Retina (tissue), 1 donor: ENCODE measurements at regions not wholly inside any gene's neighbourhood (a gene's known extent, or its start where the extent isn't known, plus 50 kb on each side); places are given as distances from the start of the nearest gene placed in this dataset.
"Not testable (repeated sequence)": the region's sequence is repeated elsewhere in the genome, so short reads cannot be mapped to it uniquely, and the experiment has no call there.

Experiments used
- DNase-seq: peaks from one replicate; pipeline ENCODE4 v3.0.0-alpha.2; 2016

DNA sequence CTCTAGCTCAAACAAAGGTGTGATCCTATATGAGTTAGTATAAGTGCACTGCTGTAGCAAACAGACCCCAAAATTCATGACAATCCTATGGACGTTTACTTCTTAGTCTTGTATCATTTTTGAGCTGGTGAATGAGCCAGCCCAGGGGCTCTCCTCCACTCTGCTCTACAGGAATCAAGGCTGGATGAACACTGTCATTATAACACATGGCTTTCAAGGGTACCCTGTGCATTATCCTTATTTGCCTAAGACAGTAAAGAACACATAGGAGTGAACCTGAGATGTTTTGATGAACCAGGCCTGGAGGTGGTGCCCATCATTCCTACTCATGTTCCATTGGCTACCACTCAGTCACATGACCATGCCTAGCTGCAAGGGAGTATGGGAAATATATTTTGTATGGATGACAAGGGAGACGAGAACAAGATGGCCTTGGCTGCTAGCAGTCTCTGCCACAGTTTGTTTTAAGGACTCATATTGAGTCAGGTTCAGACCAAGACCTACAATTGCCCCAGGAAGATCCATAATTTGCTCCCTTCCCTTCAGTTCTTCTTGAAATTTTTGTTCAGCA, 107.4 kb upstream of the HES1 start:
- no peak for DNase-seq

DNA sequence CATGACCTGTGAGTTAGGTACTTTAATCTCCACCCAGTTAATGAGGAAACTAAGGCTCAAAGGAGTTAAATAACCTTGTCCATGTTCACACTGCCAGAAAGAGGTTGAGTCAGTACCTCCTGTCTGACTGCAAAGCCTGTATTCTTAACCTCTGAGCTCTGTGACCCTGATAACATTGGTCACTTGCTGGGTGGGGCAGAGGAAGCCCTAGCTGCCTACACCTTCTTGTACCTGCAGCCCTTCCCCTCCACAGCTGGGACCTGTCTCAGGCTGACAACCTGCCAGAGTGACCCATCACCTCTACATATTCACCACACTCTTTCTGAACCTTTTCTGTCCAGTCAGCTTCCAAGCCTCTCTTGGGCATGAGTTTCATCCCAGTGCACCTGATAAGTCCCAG, 106.1 kb upstream of the HES1 start:
- no peak for DNase-seq

DNA sequence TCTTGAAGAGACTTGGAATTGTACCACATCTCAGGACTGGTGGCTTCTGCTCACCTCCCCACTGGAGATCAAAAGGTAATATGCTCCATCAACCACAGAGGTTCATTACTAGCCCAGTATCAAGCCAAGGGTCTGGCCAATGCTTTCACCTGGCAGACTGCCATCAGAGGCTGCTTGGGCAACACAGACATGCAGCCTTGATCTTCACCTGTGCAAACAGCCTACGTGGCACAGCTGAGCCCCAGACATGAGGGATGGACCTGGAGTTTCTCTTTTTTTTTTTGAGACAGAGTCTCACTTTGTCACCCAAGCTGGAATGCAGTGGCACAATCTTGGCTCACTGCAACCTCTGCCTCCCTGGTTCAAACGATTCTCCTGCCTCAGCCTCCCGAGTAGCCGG, 105.6 kb upstream of the HES1 start:
- DNase-seq: no peak

DNA sequence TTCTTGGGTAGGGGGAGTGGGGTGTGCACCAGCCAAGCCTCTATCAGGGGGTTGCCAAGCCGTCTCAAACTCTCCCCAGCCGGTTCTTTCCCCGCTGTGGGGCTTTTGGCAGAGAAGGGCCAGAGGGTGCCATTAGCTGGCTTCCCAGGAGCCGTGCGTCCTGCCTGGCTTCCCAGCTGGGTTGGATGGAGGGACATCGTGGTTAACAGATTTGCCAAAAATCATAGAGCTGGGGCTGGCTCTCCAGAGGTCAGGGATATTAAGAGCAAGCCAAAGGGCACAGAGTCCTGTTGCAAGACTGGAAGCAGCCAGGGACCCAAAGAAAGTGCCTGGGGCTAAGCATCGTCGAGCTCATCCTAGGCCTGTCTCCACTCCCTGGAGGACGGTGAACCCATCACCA, 104.6 kb upstream of the HES1 start:
- DNase-seq: no peak

DNA sequence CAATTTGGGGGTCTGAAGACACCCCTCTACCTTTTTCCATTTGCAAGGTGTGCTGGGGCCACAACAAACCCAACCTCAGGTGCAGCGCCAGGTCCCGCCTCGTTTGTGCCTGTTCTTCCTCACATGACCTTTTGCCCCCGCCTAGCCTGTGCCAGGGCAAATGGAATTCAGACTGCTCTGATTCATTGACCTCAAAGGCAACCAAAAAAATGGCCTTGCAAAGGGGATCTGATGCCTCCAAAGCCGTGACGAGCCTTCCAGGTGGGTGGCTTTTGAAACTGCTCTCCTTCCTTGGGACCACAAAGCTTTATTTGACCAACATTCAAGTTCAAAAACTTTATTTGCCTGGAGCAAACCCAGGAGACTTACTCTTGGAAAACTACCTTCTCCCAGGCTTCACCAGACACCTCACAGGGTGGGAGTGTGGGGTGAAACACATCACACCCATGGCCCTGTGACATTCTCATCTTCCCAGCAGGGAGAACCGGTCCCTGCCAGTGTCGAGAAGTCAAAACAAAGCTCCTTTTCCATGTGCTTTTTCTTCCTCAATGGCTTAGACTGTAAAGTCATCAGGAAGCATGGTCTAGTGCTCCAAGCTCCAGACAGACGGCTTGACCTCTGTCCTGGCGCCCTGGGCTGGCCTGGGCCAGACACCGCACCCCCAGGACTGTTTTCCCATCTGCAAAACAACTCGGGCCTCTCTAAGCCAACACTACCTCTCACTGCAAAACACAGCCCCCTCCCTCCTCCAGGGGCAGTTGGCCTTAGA, 103.9 kb upstream of the HES1 start:
- no peak for DNase-seq

DNA sequence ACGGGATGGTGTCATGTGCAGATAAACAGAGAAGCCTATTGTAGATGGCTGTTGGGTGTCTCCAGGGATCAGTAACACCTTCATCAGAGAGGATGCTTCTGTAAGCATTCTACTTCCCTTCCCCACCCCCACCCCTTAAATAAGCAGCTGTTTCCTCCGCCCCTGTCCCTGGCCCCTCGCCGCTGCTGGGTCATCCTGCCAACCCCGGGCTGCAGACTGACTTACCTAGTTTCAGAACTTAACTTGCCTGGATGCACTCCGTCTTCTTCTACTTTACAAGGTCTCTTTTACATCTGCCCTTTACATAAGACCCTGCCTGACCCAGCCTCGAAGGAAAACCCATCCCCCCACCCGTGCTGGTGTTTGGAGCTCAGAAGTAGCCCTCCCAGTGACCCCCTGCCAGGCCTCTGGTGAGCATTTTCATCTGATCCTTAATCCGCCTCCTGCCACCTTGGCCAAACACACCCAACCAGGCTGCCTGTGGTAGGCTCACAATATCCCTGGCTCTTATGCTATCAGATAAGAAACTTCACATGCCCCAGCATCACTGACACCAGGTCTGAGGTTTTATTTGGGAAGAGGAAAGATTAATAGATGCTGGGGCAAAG, 103.0 kb upstream of the HES1 start:
- DNase-seq: no peak

DNA sequence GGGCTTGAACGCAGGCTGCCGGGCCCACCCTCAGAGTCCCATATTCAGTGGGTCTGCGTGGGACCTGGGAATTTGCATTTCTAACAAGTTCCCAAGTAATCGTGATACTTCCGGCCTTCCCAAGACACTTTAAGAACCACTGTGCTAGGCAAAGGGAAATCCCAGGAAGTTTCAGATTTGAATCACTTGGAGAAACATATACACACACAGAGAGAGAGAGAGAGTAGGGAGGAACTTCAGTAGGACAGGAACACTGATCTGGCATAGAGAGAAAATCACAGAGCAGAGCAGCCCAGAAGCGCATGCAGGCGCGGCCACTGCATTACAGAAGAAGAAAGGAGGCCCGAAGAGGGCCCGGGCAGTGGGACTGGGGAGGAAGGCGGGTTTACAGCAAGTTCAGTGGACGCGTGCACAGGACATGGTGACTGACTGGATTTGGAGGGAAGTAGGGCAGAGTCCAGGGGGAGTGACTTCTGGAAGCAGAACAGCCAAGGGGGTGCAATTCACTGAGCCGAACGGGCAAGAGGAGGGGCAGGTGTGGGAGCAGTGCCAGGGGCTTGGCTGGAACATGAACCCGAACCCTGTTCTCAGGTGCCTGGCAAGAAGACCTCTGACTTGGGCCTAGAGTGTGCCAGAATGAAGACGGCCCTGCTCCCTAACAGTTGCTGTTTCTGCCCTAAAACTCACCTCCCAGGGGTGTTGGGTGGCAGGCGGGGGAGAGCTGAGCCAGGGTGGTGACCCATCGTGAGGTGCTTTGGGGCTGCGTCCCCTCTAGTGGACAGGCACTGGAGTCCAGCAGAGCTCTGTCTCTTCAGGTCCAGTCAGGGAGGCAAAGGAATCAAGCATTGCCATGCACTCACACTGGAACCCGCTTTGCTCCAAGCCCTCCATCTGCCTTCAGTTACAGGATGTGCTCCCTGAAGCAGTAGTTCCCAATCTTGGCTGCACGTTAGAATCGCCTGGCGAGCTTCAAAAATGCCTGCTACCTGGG, 101.3 kb upstream of the HES1 start:
- DNase-seq: no peak

DNA sequence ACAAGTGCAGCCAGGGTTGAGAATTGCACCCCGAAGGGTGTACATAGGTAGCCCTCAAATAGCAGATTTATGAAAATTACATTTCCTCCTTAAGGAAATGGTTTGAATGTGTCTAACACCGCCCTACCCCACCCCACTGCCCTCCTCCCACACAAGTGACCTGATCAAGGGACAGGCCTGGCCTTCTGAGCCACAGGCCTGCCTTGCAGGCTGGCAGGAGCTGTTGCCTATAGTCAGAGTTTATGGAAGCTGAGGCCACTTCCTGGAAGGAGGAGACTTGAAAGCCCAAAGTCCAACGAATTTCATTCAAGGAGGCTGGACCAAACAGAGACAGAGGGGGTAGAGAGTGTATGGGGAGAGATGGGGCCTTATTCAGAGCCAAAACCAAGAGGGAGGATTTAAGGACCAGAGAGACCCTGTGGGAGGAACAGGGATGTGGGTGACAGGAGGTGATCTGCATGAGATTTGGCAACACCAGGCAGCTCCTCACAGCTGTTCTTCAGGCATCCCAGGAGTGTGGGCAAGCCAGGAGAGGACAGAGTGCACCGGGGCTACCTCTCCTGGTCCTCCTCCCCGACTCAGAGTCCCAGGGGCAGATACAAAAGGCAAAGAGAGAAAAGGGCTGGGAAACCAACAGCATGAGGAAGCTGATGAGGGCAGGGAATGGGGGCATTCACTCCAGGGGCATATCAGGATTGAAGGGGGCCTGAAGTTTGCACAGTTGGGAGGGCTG, 100.4 kb upstream of the HES1 start:
- DNase-seq: no peak

DNA sequence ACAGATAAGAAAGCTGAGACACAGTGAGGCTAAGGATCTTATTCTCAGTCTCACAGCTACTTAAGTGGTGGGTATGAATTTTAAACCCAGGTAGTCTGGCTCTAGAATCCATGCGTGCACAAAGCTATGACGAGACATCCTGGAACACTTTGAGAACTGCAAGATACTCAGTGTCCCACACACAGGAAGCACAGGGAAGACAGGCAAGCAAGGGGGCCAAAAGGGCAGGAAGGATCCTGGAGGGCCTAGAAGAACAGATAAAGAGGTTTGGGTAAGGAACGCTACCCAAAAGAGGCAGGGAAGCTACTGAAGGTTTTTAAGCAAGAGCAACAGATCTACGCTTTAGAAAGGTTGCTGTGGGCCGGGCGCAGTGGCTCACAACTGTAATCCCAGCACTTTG, 99.1 kb upstream of the HES1 start:
- DNase-seq: no peak

DNA sequence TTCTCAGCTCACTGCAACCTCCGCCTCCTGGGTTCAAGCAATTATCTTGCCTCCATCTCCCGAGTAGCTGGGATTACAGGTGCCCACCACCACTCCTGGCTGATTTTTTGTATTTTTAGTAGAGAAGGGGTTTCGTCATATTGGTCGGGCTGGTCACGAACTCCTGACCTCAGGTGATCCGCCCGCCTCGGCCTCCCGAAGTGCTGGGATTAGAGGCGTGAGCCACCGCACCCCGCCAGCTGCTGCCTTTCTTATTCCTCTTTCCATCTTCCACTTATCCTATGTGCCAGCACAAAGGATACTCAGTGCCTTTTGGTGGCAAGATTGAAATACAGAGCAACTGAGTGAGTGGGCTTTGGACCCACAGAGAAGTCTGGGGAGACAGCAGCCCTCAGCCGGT, 97.6 kb upstream of the HES1 start:
- DNase-seq: not testable (repeated sequence)

DNA sequence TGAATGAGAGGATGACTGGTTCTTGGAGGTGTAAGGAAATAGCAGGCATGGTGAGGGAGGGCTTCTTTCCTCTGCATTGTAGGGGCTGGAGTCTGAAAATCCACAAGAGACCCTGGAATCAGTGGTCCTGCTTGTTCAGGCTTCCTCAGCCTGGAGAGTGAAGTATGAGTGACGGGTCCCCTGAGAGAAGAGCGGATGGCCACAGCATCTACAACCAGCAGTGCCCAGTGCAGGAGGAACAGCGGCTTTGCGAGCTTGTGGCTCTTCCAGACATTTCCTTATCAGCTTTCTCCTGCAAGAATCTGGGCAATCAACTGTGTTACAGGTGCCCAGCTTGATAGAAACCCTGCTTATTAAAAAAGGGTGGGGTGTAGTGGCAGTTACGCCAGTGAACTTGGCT, 97.0 kb upstream of the HES1 start:
- no peak for DNase-seq

DNA sequence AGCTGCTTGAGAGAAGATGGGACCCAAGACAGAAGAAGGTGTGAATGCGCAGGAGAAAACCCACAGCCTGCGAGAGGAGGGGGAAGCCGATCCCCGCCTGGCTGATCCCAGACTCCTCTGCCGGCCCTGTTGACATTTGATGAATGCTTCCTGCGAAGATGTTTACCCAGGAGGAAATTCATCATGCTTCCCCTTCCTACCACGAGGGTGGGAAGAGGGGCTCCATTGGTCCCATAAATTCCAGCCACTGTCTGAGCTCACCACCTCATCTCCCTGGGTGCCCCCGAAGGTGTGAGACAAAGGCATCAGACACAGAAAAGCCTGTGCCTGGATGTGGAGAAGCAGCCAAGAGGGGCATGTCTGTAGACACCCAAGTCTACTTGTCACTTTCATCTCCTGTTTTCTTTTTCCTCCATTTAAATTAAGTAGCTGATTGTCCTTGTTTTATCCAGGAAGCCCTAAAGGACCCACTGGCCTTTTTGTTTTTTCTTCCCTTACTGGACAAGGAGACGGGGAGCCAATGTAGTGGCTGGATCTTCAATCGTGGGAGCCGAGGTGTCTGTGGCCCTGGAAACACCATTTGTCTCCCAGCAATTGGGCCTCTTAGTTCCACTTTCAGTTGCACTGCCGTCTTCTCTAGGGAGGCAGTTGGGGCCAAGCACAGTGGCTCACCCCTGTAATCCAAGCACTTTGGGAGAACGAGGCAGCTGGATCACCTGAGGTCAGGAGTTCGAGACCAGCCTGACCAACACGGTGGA, 95.3 kb upstream of the HES1 start:
- no peak for DNase-seq

DNA sequence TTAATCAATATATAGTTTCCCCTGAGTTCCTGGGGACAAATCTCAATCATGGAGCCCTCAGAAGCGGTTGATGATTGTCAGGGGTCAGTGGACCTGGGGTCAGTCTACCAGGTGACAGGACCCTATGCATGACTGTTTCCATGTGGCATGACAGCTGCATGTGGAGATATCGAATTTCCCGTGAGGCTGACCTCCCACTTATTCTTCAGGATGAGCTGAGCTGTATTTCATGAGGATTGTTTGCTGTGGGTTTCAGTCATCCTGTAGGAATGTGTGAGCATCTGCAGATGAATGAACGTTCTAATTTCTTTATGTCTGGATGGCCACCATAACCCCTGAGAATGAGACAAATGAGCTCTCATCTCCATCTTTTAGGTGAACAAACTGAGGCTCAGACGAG, 93.0 kb upstream of the HES1 start:
- DNase-seq: no peak

DNA sequence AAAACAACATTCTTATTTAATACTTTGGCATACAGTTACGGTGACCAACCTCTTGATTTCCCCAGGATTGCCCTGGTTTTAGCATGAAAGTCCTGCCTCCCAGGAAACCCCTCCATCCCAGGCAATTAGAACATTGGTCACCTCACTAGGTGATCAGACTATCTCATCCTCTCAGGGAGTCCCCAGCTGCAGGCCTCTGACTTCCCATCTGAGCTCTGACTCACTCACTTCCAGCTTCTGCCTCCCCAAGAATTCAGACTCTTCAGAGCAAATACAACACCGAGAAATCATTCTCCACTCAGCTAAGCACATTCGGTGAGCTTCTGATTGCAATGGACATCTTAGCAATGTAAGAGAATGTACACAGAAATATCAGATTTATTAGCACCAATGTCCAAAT, 92.4 kb upstream of the HES1 start:
- no peak for DNase-seq

DNA sequence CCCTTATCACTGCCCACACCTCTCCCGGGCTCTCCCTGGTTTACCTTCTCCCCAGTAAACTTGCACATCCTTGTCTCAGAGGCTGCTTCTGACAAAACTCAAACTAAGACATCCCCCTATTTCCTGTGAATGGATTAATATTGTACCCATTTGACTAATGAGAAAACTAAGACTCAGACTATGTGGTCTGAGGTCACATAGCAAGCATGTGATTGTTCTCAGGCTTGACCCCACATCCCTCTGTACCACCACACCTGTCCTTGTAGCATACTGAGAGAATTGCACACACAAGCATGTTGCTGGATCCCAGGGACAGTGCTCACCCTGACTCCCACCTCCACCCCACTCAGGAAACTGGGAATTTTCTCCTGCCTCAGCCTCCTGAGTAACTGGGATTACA, 90.7 kb upstream of the HES1 start:
- no peak for DNase-seq

DNA sequence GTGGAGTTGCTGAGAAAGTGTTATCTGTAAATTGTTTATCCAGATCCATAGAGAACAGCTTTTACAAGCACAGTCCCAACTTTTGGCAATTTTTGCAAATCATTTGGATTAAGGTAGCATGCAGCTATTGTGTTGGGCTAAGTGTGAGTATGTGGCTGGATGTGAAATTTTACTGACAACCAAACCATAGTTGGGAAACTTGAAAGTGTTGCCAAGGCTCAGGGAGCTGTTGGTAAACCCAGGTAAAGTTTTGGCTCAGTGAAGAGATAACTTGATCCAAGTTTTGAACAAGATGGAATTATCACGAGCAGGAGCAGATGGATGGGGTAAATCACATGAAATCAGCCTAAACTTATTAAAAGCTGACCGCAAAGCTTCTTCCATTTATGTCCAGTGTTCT, 90.0 kb upstream of the HES1 start:
- DNase-seq: no peak

DNA sequence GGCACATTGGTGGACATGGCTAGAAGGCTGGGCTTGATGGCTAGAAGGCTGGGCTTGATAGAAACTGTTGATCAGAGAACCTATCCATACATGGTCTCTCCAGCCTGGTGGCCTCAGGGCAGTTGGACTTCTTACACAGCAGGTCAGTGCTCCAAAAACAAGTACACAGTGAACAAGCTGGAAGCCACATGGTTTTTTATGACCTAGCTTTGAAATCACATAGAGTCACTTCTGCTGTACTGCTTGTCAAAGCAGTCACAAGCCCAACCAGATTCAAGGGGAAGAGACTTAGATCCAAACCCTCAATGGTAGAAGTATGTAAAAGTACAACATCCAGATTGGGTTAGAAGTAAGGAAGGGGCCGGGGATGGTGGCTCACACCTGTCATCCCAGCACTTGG, 89.4 kb upstream of the HES1 start:
- no peak for DNase-seq

DNA sequence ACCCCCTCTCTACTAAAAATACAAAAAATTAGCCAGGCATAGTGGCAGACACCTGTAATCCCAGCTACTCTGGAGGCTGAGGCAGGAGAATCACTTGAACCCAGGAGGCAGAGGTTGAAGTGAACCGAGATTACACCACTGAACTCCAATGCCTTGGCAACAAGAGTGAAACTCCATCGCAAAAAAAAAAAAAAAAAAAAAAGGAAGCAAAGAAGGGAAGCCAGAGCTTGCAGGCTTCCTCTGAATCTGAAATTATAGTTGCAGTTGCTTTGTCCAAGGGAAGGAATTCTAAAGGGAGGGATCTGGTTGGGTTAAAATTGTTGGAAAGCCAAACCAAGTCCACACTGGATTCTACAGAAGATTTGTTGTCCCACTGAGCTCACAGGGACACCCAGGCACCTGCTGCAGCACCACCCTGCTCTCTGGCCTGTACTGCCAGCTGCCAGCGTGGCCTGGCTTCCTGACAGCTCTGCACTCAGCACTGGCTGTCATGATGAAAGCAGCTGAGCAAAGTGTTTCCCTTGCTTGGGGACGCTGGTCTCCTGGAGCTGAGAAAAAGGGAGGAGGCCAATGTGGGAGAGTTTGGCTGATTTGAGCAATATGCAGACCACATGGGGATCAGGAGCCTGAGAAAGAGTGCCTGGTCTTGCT, 88.8 kb upstream of the HES1 start:
- peak; percentile 51 for DNase-seq

DNA sequence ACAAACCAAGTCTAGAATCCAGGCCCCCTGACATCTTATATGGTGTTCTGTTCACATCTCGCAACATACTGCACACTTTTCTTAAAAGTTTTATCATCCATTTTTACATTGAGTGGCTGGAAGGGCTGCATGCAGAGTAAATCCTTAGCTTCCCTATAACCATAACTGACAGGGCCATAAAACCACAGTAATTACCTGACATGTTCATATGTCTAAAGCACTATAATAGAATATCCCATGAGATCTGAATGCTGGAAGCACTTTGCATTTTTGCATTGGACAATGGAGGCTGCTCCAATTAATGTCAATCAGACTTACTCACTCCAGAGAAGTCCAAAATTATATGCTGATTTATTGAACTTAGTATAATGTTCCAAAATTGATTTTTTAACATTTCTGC, 86.6 kb upstream of the HES1 start:
- no peak for DNase-seq

DNA sequence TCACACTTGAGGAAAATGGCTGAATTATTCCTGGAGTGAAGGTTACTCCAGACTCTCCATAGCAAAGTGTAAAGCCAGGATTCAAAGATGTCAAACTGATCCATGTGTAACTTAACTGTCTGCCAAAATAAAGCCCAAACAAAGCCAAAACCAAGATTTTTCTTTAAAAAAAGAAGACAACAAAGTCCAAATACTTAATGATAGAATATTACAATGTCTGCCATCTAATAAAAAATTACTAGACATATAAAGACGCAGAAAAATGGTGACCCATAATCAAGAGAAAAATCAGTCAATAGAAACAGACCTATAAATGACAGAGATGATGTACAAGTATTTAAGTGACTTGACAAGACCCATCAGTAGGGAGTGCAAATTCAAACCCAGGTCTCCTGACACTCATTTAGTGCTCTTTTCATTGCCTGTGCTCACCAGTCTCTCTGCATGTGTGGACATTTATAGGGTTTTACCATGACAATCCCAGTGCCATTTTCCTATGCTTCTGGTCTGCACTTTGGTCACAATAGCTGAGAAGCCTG, 85.1 kb upstream of the HES1 start:
- no peak for DNase-seq
